HTR-8/SVneo (cell line): ENCODE measurements at regions not wholly inside any gene's neighbourhood (a gene's known extent, or its start where the extent isn't known, plus 50 kb on each side); places are given as distances from the start of the nearest gene placed in this dataset.
A peak's percentile ranks its signal among the peaks of the same experiment; 100 is the strongest.
"Not testable (repeated sequence)": the region's sequence is repeated elsewhere in the genome, so short reads cannot be mapped to it uniquely, and the experiment has no call there.

ENCODE experiments used
- DNase-seq: peaks from one replicate; pipeline ENCODE4 v3.0.0; 2011; ENCODE audit warnings: low spot score, mixed read lengths; ENCODE audit not compliant: insufficient read length
- FAIRE-seq: peaks from 2 replicates; lab custom pipeline; 2011; peaks lifted over from hg19 to GRCh38; lab: Jason Lieb, UNC

- FAIRE-seq = no peak
- DNase-seq = no peak
These were observed 781.3 kb upstream of the MIR17HG start for GRCh38 chr13:90565985-90566713.

GRCh38 chr13:90568165-90568564 is 779.3 kb upstream of the MIR17HG start:
- DNase-seq (no peak), FAIRE-seq (no peak)

GRCh38 chr13:90576067-90576466 is 771.4 kb upstream of the MIR17HG start:
- FAIRE-seq (no peak), DNase-seq (no peak)

GRCh38 chr13:90577726-90578125 is 769.8 kb upstream of the MIR17HG start:
- DNase-seq = no peak

GRCh38 chr13:90585392-90585791 is 762.1 kb upstream of the MIR17HG start:
- DNase-seq = no peak
- no peak for FAIRE-seq

More at GRCh38 chr13:90577726-90578125, 769.8 kb upstream of the MIR17HG start:
- no peak for FAIRE-seq

- FAIRE-seq (no peak), DNase-seq (no peak)
These were observed 756.1 kb upstream of the MIR17HG start for GRCh38 chr13:90591260-90591926.

GRCh38 chr13:90591927-90592268 is 755.6 kb upstream of the MIR17HG start:
- FAIRE-seq (no peak), DNase-seq (no peak)

- DNase-seq (no peak), FAIRE-seq (no peak)
These were observed 754.5 kb upstream of the MIR17HG start for GRCh38 chr13:90592943-90593342.

- DNase-seq (peak; percentile 5), FAIRE-seq (no peak)
These were observed 752.8 kb upstream of the MIR17HG start for GRCh38 chr13:90594681-90595080.

- FAIRE-seq = no peak
- DNase-seq = no peak
These were observed 741.8 kb upstream of the MIR17HG start for GRCh38 chr13:90605664-90606063.

GRCh38 chr13:90606921-90607320 is 740.6 kb upstream of the MIR17HG start:
- DNase-seq, FAIRE-seq: not testable (repeated sequence)

GRCh38 chr13:90612391-90612790 is 735.1 kb upstream of the MIR17HG start:
- no peak for FAIRE-seq
- no peak for DNase-seq

- FAIRE-seq (no peak), DNase-seq (no peak)
These were observed 734.3 kb upstream of the MIR17HG start for GRCh38 chr13:90613076-90613795.

GRCh38 chr13:90615236-90615635 is 732.3 kb upstream of the MIR17HG start:
- FAIRE-seq = no peak

GRCh38 chr13:90615767-90616166 is 731.7 kb upstream of the MIR17HG start:
- DNase-seq = no peak
- no peak for FAIRE-seq

More at GRCh38 chr13:90615236-90615635, 732.3 kb upstream of the MIR17HG start:
- no peak for DNase-seq

GRCh38 chr13:90618133-90618532 is 729.4 kb upstream of the MIR17HG start:
- no peak for FAIRE-seq
- DNase-seq = no peak

- FAIRE-seq = no peak
- DNase-seq = no peak
These were observed 724.9 kb upstream of the MIR17HG start for GRCh38 chr13:90622541-90622940.

- FAIRE-seq (no peak), DNase-seq (no peak)
These were observed 724.0 kb upstream of the MIR17HG start for GRCh38 chr13:90623318-90624011.

- no peak for FAIRE-seq
- no peak for DNase-seq
These were observed 719.7 kb upstream of the MIR17HG start for GRCh38 chr13:90627813-90628212.

- DNase-seq = no peak
- FAIRE-seq = no peak
These were observed 719.0 kb upstream of the MIR17HG start for GRCh38 chr13:90628471-90628870.

- DNase-seq = no peak
- no peak for FAIRE-seq
These were observed 716.8 kb upstream of the MIR17HG start for GRCh38 chr13:90630716-90631115.
